IMR-90 (cell line): ENCODE measurements at regions not wholly inside any gene's neighbourhood (a gene's known extent, or its start where the extent isn't known, plus 50 kb on each side); places are given as distances from the start of the nearest gene placed in this dataset.

Experiments
- ATAC-seq: fragments of 200-7000 bp; cut with Tn5 transposase; 2 replicates; pipeline ENCODE4 v1.9.1; 2020; ENCODE audit warnings: low read depth, mild to moderate bottlenecking, moderate library complexity
- BruUV-seq: library from RNA; stranded (reverse); fragments of 400-500 nt; replicated peaks from 2 replicates; lab custom pipeline; 2021; lab: Mats Ljungman, UMichigan
- CTCF ChIA-PET: fragments of 300-600 bp; formaldehyde crosslinking; extraction: SDS; loops from one replicate; lab custom pipeline; 2021; ENCODE audit warnings: antibody characterized with exemption; lab: Yijun Ruan, JAX
- POLR2A ChIA-PET: fragments of 300-600 bp; sonication (Branson Sonifier 250); formaldehyde crosslinking; loops from one replicate; lab custom pipeline; 2022; ENCODE audit warnings: antibody characterized with exemption; ENCODE audit not compliant: unreplicated experiment; lab: Charles Lee
- DNase-seq: peaks from one replicate; pipeline ENCODE4 v3.0.0; 2013
- H2AFZ ChIP-seq: replicated peaks from 2 replicates; pipeline ENCODE3; 2013; ENCODE audit warnings: low read length, mild to moderate bottlenecking; ENCODE audit not compliant: poor library complexity
- H2AK5ac ChIP-seq: 2 replicates; pipeline ENCODE4 v1.6.1; 2013; ENCODE audit warnings: low read depth, low read length, inconsistent platforms
- H2AK9ac ChIP-seq: replicated peaks from 2 replicates; pipeline ENCODE3; 2013; ENCODE audit warnings: mild to moderate bottlenecking, low read depth, low read length, moderate library complexity; ENCODE audit not compliant: poor library complexity
- H2BK120ac ChIP-seq: 2 replicates; pipeline ENCODE4 v1.6.1; 2013; ENCODE audit warnings: low read depth, low read length, inconsistent platforms
- H2BK15ac ChIP-seq: 3 replicates; pipeline ENCODE4 v1.6.1; 2013; ENCODE audit warnings: low read depth, low read length, inconsistent platforms
- H2BK20ac ChIP-seq: 2 replicates; pipeline ENCODE4 v1.6.1; 2013; ENCODE audit warnings: low read depth, mild to moderate bottlenecking, inconsistent platforms, low read length, moderate library complexity
- H2BK5ac ChIP-seq: 2 replicates; pipeline ENCODE4 v1.6.1; 2013; ENCODE audit warnings: mild to moderate bottlenecking, low read depth, low read length, inconsistent platforms; ENCODE audit not compliant: poor library complexity, severe bottlenecking
- H3K14ac ChIP-seq: replicated peaks from 2 replicates; pipeline ENCODE4 v1.6.1; 2013; ENCODE audit warnings: low read depth, low read length, inconsistent platforms
- H3K18ac ChIP-seq: 2 replicates; pipeline ENCODE4 v1.6.1; 2013; ENCODE audit warnings: low read depth, low read length, control low read depth
- H3K23ac ChIP-seq: 2 replicates; pipeline ENCODE4 v1.6.1; 2013; ENCODE audit warnings: low read depth, low read length, inconsistent platforms
- H3K27ac ChIP-seq: 2 replicates; pipeline ENCODE4 v1.5.1; 2013; ENCODE audit warnings: mild to moderate bottlenecking, control low read depth, low read length; ENCODE audit not compliant: insufficient read depth
- H3K27me3 ChIP-seq: 2 replicates; pipeline ENCODE4 v1.6.1; 2013; ENCODE audit warnings: low read length; ENCODE audit not compliant: control insufficient read depth, insufficient read depth
- H3K36me3 ChIP-seq: 2 replicates; pipeline ENCODE4 v1.6.1; 2013; ENCODE audit warnings: low read length, mixed read lengths; ENCODE audit not compliant: control insufficient read depth, insufficient read depth
- H3K4ac ChIP-seq: 2 replicates; pipeline ENCODE4 v1.6.1; 2013; ENCODE audit warnings: low read depth, low read length, inconsistent platforms
- H3K4me1 ChIP-seq: 2 replicates; pipeline ENCODE4 v1.6.1; 2013; ENCODE audit warnings: low read length, mixed read lengths; ENCODE audit not compliant: control insufficient read depth, insufficient read depth
- H3K4me2 ChIP-seq: 2 replicates; pipeline ENCODE4 v1.6.1; 2013; ENCODE audit warnings: low read depth, mild to moderate bottlenecking, control low read depth, low read length, moderate library complexity
- H3K4me3 ChIP-seq: 2 replicates; pipeline ENCODE4 v1.5.1; 2013; ENCODE audit warnings: low read depth, mild to moderate bottlenecking, control low read depth, low read length, moderate library complexity; ENCODE audit not compliant: insufficient read depth
- H3K56ac ChIP-seq: 2 replicates; pipeline ENCODE4 v1.6.1; 2013; ENCODE audit warnings: low read length, inconsistent platforms; ENCODE audit not compliant: insufficient read depth; ENCODE audit errors: extremely low read depth
- H3K79me1 ChIP-seq, 2 experiments: 2 replicates each; pipeline ENCODE4 v1.6.1; 2013; ENCODE audit warnings: low read length in 2 of 2, inconsistent platforms in 1 of 2, low read depth in 1 of 2
- H3K9ac ChIP-seq: 2 replicates; pipeline ENCODE4 v1.6.1; 2013; ENCODE audit warnings: low read depth, low read length, control low read depth
- H3K9me1 ChIP-seq: 2 replicates; pipeline ENCODE4 v1.6.1; 2013; ENCODE audit warnings: low read length, inconsistent platforms; ENCODE audit not compliant: insufficient read depth
- H3K9me3 ChIP-seq: 2 replicates; pipeline ENCODE4 v1.6.1; 2013; ENCODE audit warnings: low read length; ENCODE audit not compliant: control insufficient read depth, insufficient read depth
- H4K20me1 ChIP-seq: 2 replicates; pipeline ENCODE4 v1.6.1; 2013; ENCODE audit warnings: low read length, inconsistent platforms; ENCODE audit not compliant: insufficient read depth
- H4K5ac ChIP-seq: 2 replicates; pipeline ENCODE4 v1.6.1; 2013; ENCODE audit warnings: mild to moderate bottlenecking, low read depth, low read length, control low read depth
- H4K8ac ChIP-seq, 2 experiments: 2 replicates each; pipeline ENCODE4 v1.6.1; 2013; ENCODE audit warnings: low read depth in 2 of 2, low read length in 2 of 2, control low read depth in 1 of 2, inconsistent platforms in 1 of 2
- H4K91ac ChIP-seq: 2 replicates; pipeline ENCODE4 v1.6.1; 2013; ENCODE audit warnings: low read depth, low read length, inconsistent platforms; ENCODE audit not compliant: insufficient read depth
- CHD1 ChIP-seq: IDR thresholded peaks from 2 replicates; pipeline ENCODE4 v1.6.1; 2012; ENCODE audit warnings: low read depth, low read length, improper control_type of control experiment
- MAFK ChIP-seq: IDR thresholded peaks from 2 replicates; pipeline ENCODE4 v1.6.1; 2012; ENCODE audit warnings: low read depth, low read length, improper control_type of control experiment
- MAZ ChIP-seq: IDR thresholded peaks from 2 replicates; pipeline ENCODE4 v1.6.1; 2012; ENCODE audit warnings: low read depth, mild to moderate bottlenecking, low read length, improper control_type of control experiment, moderate library complexity, borderline replicate concordance
- NFE2L2 ChIP-seq: fragments of 150-350 bp; IDR thresholded peaks from 2 replicates; pipeline ENCODE4 v1.6.1; 2016; ENCODE audit warnings: low read depth, mild to moderate bottlenecking, low read length
- POLR2A ChIP-seq: IDR thresholded peaks from 2 replicates; pipeline ENCODE4 v1.6.1; 2012; ENCODE audit warnings: mild to moderate bottlenecking, low read depth, low read length
- RAD21 ChIP-seq: IDR thresholded peaks from 2 replicates; pipeline ENCODE4 v1.6.1; 2012; ENCODE audit warnings: low read length, improper control_type of control experiment
- RCOR1 ChIP-seq: IDR thresholded peaks from 2 replicates; pipeline ENCODE4 v1.6.1; 2012; ENCODE audit warnings: mild to moderate bottlenecking, low read length, improper control_type of control experiment; ENCODE audit not compliant: insufficient replicate concordance
- RFX5 ChIP-seq: IDR thresholded peaks from 2 replicates; pipeline ENCODE4 v1.8.0; 2012; ENCODE audit warnings: low read depth, mild to moderate bottlenecking, low read length, moderate library complexity
- WGBS, 2 experiments: methylation state at CpG; one replicate each; pipeline versions ENCODE4 v1.1.5 to v1.1.7; 2013; ENCODE audit warnings: missing lambda C conversion rate in 2 of 2; ENCODE audit not compliant: insufficient read length in 1 of 2; ENCODE audit errors: extremely low coverage in 2 of 2; 5-methylcytosine and 5-hydroxymethylcytosine counted together
- dilution Hi-C: fragments of 300-500 bp; cut with HindIII; formaldehyde crosslinking; loops from one replicate; pipeline ENCODE4 v1.14.3; 2018; ENCODE audit warnings: low sequenced_read_pairs; ENCODE audit not compliant: unreplicated experiment
- in situ Hi-C: fragments of 300-500 bp; cut with MboI; formaldehyde crosslinking; loops from 3 replicates; pipeline ENCODE4 v1.14.3; 2019; ENCODE audit warnings: low sequenced_read_pairs, inconsistent platforms, mixed read lengths
- intact Hi-C: fragments of 100-400 bp; cut with micrococcal nuclease; formaldehyde crosslinking; loops from 2 replicates; pipeline ENCODE4 v1.10.0; 2022
- TF ChIP-seq, protein P1 (sequence below): fragments of 150-350 bp; IDR thresholded peaks from 2 replicates; pipeline ENCODE4 v1.6.1; 2017; ENCODE audit warnings: mild to moderate bottlenecking, antibody characterized with exemption, low read length, low read depth
- TF ChIP-seq, protein P2 (sequence below): conservative IDR thresholded peaks from 2 replicates; pipeline ENCODE4 v1.5.1; 2012; ENCODE audit warnings: mild to moderate bottlenecking, low read depth, low read length, improper control_type of control experiment
- TF ChIP-seq, protein P3 (sequence below): fragments of 150-350 bp; IDR thresholded peaks from 2 replicates; pipeline ENCODE4 v1.6.1; 2016; ENCODE audit warnings: low read depth, mild to moderate bottlenecking, low read length, moderate library complexity, borderline replicate concordance

DNA sequence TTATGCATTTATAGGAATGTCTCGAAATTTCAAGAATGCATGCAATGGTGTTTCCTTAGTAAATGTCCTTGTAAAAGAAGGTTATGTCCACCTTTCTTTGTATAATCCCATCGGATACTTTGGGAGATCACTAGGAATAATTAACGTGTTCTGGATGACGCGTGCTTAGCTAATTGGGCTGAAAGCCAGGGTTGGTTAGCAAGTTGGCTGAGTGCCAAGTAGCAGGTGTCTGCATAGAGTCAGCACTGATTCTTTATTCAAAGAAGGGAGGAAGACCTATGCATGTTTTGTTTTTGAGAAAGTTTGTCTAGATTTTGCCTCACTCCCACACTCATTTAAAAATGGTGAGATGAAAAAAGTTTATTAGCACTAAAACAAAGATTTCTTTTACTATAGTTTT is 144.6 kb downstream of the SOX3 start:
- H3K4me1 ChIP-seq = no peaks in the 10 kb centered on the region
- in situ Hi-C loops (no loop called here), intact Hi-C loops (no loop called here), dilution Hi-C loops (no loop called here)
- no peak for DNase-seq
- no peaks in the 10 kb centered on the region for H3K27me3 ChIP-seq
- H3K23ac ChIP-seq = no peak overlapping the region
- no peak overlapping the region for H2BK120ac ChIP-seq
- H2BK20ac ChIP-seq = no peak overlapping the region
- H3K14ac ChIP-seq = no peak overlapping the region
- WGBS, 2 experiments = no CpG with 5 or more reads among the region's 5 CpGs
- H2AK9ac ChIP-seq = no peak overlapping the region
- H4K20me1 ChIP-seq = no peaks in the 10 kb centered on the region
- no peak overlapping the region for H2AK5ac ChIP-seq
- H3K27ac ChIP-seq = no peak overlapping the region
- H3K4me3 ChIP-seq = no peak overlapping the region
- no peak overlapping the region for H4K8ac ChIP-seq
- no peak overlapping the region for H3K4me2 ChIP-seq
- TF ChIP-seq, protein P1, sequence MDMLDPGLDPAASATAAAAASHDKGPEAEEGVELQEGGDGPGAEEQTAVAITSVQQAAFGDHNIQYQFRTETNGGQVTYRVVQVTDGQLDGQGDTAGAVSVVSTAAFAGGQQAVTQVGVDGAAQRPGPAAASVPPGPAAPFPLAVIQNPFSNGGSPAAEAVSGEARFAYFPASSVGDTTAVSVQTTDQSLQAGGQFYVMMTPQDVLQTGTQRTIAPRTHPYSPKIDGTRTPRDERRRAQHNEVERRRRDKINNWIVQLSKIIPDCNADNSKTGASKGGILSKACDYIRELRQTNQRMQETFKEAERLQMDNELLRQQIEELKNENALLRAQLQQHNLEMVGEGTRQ = no peak
- TF ChIP-seq RFX5 = no peak
- no peak for TF ChIP-seq RAD21
- no peak for TF ChIP-seq MAFK
- no peak for TF ChIP-seq CHD1
- no peak for TF ChIP-seq POLR2A
- TF ChIP-seq, protein P2, sequence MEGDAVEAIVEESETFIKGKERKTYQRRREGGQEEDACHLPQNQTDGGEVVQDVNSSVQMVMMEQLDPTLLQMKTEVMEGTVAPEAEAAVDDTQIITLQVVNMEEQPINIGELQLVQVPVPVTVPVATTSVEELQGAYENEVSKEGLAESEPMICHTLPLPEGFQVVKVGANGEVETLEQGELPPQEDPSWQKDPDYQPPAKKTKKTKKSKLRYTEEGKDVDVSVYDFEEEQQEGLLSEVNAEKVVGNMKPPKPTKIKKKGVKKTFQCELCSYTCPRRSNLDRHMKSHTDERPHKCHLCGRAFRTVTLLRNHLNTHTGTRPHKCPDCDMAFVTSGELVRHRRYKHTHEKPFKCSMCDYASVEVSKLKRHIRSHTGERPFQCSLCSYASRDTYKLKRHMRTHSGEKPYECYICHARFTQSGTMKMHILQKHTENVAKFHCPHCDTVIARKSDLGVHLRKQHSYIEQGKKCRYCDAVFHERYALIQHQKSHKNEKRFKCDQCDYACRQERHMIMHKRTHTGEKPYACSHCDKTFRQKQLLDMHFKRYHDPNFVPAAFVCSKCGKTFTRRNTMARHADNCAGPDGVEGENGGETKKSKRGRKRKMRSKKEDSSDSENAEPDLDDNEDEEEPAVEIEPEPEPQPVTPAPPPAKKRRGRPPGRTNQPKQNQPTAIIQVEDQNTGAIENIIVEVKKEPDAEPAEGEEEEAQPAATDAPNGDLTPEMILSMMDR = no peak
- no peak for TF ChIP-seq RCOR1
- TF ChIP-seq, protein P3, sequence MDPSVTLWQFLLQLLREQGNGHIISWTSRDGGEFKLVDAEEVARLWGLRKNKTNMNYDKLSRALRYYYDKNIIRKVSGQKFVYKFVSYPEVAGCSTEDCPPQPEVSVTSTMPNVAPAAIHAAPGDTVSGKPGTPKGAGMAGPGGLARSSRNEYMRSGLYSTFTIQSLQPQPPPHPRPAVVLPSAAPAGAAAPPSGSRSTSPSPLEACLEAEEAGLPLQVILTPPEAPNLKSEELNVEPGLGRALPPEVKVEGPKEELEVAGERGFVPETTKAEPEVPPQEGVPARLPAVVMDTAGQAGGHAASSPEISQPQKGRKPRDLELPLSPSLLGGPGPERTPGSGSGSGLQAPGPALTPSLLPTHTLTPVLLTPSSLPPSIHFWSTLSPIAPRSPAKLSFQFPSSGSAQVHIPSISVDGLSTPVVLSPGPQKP = no peak
- TF ChIP-seq NFE2L2 = no peak
- TF ChIP-seq MAZ = no peak
- no peak overlapping the region for H3K9ac ChIP-seq
- H3K9me3 ChIP-seq = no peaks in the 10 kb centered on the region
- H3K18ac ChIP-seq = no peak overlapping the region
- H3K56ac ChIP-seq = no peak overlapping the region
- H4K91ac ChIP-seq = no peak overlapping the region
- H3K4ac ChIP-seq = no peak overlapping the region
- H3K9me1 ChIP-seq = no peaks in the 10 kb centered on the region
- ChIA-PET POLR2A (no interaction called here), CTCF (no interaction called here)
- H2AFZ ChIP-seq = no peak overlapping the region
- H4K5ac ChIP-seq = no peak overlapping the region
- no peak for ATAC-seq
- no peaks in the 10 kb centered on the region for H3K79me1 ChIP-seq
- no peak overlapping the region for H2BK15ac ChIP-seq
- no TSS peak for BruUV-seq
- no peaks in the 10 kb centered on the region for H3K36me3 ChIP-seq
- H2BK5ac ChIP-seq = no peak overlapping the region
